ENCODE measurements at regions not wholly inside any gene's neighbourhood (a gene's known extent, or its start where the extent isn't known, plus 50 kb on each side); places are given as distances from the start of the nearest gene placed in this dataset.
"Not testable (repeated sequence)": the region's sequence is repeated elsewhere in the genome, so short reads cannot be mapped to it uniquely, and the experiment has no call there.

GRCh38 chr2:167651406-167652151, 595.8 kb downstream of the STK39 start:
- TF ChIP-seq, protein P1, sequence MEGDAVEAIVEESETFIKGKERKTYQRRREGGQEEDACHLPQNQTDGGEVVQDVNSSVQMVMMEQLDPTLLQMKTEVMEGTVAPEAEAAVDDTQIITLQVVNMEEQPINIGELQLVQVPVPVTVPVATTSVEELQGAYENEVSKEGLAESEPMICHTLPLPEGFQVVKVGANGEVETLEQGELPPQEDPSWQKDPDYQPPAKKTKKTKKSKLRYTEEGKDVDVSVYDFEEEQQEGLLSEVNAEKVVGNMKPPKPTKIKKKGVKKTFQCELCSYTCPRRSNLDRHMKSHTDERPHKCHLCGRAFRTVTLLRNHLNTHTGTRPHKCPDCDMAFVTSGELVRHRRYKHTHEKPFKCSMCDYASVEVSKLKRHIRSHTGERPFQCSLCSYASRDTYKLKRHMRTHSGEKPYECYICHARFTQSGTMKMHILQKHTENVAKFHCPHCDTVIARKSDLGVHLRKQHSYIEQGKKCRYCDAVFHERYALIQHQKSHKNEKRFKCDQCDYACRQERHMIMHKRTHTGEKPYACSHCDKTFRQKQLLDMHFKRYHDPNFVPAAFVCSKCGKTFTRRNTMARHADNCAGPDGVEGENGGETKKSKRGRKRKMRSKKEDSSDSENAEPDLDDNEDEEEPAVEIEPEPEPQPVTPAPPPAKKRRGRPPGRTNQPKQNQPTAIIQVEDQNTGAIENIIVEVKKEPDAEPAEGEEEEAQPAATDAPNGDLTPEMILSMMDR (IDR thresholded peaks at IDR 0.05), result no peak
- Histone ChIP-seq H3K4me3 (no peak overlapping the region), H3K36me3 (ENCODE audit: low read depth) (no peaks in the 10 kb centered on the region), H3K9me3 (no peaks in the 10 kb centered on the region), H3K4me1 (ENCODE audit: low read depth) (no peaks in the 10 kb centered on the region)
- ATAC-seq (no peak), DNase-seq (no peak)
- intact Hi-C loops (cut with DNase I, micrococcal nuclease), result no loop called here

GRCh38 chr2:167646557-167646956, 600.8 kb downstream of the STK39 start:
- Histone ChIP-seq H3K9me3 (no peaks in the 10 kb centered on the region), H3K4me1 (ENCODE audit: low read depth) (no peaks in the 10 kb centered on the region), H3K4me3 (no peak overlapping the region), H3K36me3 (ENCODE audit: low read depth) (no peaks in the 10 kb centered on the region)
- intact Hi-C loops (cut with DNase I, micrococcal nuclease), result no loop called here
- no peak for ATAC-seq
- DNase-seq, result no peak
- TF ChIP-seq, protein P1 (IDR thresholded peaks at IDR 0.05), result no peak

GRCh38 chr2:167640096-167640495, 607.3 kb downstream of the STK39 start:
- no peak for DNase-seq
- no peak for ATAC-seq
- Histone ChIP-seq H3K4me3 (no peak overlapping the region), H3K9me3 (no peaks in the 10 kb centered on the region), H3K4me1 (ENCODE audit: low read depth) (no peaks in the 10 kb centered on the region), H3K36me3 (ENCODE audit: low read depth) (no peaks in the 10 kb centered on the region)
- TF ChIP-seq, protein P1 (IDR thresholded peaks at IDR 0.05), result no peak
- intact Hi-C loops (cut with DNase I, micrococcal nuclease), result no loop called here

GRCh38 chr2:167637741-167638140, 609.7 kb downstream of the STK39 start:
- ATAC-seq (no peak), DNase-seq (no peak)
- H3K4me3 ChIP-seq, result no peak overlapping the region
- H3K36me3 ChIP-seq (ENCODE audit: low read depth), result no peaks in the 10 kb centered on the region
- H3K9me3 ChIP-seq, result no peaks in the 10 kb centered on the region
- TF ChIP-seq, protein P1 (IDR thresholded peaks at IDR 0.05), result no peak
- H3K4me1 ChIP-seq (ENCODE audit: low read depth), result no peaks in the 10 kb centered on the region
- intact Hi-C loops (cut with DNase I, micrococcal nuclease), result no loop called here

DNA sequence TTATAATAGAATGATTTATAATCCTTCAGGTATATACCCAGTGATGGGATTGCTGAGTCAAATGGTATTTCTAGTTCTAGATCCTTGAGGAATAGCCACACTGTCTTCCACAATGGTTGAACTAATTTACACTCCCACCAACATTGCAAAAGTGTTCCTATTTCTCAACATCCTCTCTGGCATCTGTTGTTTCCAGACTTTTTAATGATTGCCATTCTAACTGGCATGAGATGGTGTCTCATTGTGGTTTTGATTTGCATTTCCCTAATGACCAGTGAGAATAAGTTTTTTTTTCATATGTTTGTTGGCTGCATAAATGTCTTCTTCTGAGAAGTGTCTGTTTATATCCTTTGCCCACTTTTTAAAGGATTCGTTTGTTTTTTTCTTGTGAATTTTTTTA, 615.1 kb downstream of the STK39 start:
- ATAC-seq; intact Hi-C loops (cut with DNase I, micrococcal nuclease); H3K4me1 ChIP-seq (ENCODE audit: low read depth); DNase-seq; H3K4me3 ChIP-seq; H3K36me3 ChIP-seq (ENCODE audit: low read depth); H3K9me3 ChIP-seq: not testable (repeated sequence)

GRCh38 chr2:167626961-167627360, 620.4 kb downstream of the STK39 start:
- DNase-seq (peak in 1 of 3 donors; percentile 6), ATAC-seq (peak; percentile 78)
- Histone ChIP-seq H3K36me3 (ENCODE audit: low read depth) (no peaks in the 10 kb centered on the region), H3K4me1 (ENCODE audit: low read depth) (peaks cover 4% of the 10 kb centered on the region), H3K9me3 (no peaks in the 10 kb centered on the region), H3K4me3 (no peak overlapping the region)
- TF ChIP-seq, protein P1 (IDR thresholded peaks at IDR 0.05), result no peak
- intact Hi-C loops (cut with DNase I, micrococcal nuclease), result no loop called here

All from mucosa of descending colon (tissue), 3 donors.